HG03159 (cell line): ENCODE measurements at regions not wholly inside any gene's neighbourhood (a gene's known extent, or its start where the extent isn't known, plus 50 kb on each side); places are given as distances from the start of the nearest gene placed in this dataset.
"Not testable (repeated sequence)": the region's sequence is repeated elsewhere in the genome, so short reads cannot be mapped to it uniquely, and the experiment has no call there.

Source experiments
- ATAC-seq: cut with Tn5 transposase; IDR thresholded peaks from one replicate; pipeline ENCODE4 v1.9.1; 2021; ENCODE audit warnings: mild to moderate bottlenecking, moderate library complexity; ENCODE audit not compliant: unreplicated experiment

DNA sequence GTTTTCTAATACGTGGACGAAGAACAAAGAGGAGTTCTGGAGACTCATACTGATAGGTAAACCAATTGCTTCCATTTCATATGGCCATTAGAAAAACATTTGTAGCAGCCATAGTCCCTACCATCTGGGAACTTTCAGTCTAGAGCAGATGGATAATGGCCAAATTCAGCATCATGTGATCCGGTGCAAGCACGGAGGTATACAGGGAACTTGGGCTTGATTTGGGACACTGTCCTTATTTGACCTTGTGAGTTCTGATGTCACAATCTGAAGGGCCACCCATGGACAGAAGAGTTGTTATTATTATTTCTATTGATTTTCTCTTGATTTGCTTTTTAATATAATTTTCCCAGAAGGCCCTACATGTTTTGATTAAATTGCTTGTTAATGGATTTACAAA, 154.6 kb upstream of the ZNF267 start:
- ATAC-seq: no peak

DNA sequence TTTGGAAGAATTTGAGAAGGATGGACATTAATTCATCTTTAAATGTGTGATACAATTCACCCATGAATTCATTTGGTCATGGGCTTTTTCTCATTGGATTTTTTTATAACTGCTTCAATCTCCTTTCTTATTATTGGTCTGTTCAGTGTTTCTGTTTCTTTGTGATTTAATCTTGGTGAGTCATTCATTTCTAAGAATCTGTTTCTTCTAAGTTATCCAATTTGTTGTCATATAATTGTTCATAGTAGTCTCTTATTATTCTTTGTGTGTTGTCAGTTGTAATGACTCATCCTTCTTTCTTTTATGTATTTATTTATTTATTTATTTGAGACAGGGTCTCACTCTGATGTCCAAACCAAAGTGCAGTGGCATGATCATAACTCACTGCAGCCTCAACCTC, 146.1 kb upstream of the ZNF267 start:
- ATAC-seq: no peak

- no peak for ATAC-seq
Measured at GRCh38 chr16:31734265-31734664, 139.3 kb upstream of the ZNF267 start.

DNA sequence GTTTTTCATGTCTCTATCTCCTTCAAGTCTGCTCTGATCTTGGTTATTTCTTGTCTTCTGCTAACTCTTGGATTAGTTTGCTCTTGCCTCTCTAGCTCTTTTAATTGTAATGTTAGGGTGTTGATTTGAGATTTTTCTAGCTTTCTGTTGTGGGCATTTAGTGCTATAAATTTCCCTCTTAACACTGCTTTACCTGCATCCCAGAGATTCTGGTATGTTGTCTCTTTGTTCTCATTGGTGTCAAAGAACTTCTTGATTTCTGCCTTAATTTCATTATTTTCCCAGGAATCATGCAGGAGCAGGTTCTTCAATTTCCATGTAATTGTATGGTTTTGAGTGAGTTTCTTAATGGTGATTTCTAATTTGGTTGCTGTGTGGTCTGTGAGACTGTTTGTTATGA, 128.5 kb upstream of the ZNF267 start:
- not testable (repeated sequence) for ATAC-seq

GRCh38 chr16:31745900-31746299, 127.7 kb upstream of the ZNF267 start:
- no peak for ATAC-seq

DNA sequence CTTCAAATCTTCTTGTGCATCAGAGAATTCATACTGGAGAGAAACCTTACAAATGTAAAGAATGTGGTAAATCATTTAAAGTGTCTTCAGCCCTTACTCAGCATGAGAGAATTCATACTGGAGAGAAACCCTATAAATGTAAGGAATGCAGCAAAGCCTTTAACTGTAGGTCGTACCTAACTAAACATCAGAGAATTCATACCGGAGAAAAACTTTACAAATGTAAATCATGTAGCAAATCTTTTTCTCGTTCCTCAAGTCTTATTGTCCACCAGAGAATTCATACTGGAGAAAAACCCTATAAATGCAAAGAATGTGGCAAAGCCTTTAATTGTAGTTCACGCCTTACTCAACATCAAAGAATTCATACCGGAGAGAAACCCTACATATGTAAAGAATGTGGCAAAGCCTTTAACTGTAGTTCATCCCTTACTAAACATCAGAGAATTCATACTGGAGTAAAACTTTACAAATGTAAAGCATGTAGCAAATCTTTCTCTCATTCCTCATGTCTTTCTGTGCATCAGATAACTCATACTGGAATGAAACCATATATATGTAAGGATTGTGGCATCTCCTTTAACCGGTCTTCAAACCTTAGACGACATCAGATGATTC, 118.5 kb upstream of the ZNF267 start:
- no peak for ATAC-seq

DNA sequence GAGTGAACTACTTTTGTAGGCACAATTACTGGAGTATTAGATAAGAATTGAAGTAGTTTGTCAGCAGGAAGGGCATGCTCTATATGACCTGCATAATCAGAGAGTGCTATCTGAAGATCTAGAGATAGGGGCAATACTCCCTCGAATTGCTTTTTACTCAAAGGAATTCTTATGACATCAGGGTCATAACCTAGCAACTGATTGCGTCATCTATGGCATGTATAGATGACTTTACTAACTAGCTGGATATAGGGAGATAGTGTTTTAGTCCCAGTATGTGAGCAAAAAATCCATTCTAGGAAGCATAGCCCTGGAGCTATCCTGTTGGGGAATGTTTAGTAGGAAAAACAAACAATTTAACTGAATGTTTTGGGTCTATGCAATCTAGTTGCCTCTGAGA, 109.5 kb upstream of the ZNF267 start:
- ATAC-seq: no peak

DNA sequence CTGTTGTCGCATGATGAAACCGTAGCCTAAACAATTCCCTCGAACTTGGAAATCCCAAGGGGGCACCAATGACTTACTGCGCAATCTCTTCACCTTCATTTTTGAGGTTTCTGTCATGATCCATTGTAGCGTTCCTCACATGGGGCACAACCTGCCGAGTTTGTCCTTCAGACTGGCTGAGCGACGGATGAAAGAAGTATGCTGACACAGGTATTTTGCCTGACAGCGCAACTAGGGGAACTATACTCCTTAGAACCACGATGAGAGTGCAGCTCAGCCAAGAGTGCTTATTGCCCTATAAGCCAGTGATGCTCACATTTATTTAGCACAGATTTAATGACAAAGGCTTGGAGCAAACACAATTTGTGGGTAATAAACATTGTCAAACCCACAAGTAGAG, 106.3 kb upstream of the ZNF267 start:
- ATAC-seq: no peak

- no peak for ATAC-seq
Measured at GRCh38 chr16:31780342-31780741, 93.3 kb upstream of the ZNF267 start.

DNA sequence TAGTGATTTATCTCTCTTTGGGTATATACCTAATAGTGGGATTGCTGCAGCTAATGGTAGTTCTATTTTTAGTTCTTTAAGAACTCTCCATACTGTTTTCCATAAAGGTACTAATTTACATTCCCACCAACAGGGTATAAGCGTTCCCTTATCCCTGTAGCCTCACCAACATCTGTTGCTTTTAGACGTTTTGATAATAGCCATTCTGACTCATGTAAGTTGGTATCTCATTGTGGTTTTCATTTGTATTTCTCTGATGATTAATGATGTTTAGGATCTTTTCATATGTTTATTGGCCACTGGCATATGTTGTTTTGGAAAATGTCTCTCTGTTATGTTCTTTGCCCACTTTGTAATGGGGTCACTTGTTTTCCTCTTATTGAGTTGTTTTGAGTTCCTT, 88.5 kb upstream of the ZNF267 start:
- ATAC-seq: no peak

GRCh38 chr16:31807086-31807485, 66.5 kb upstream of the ZNF267 start:
- ATAC-seq: no peak

- ATAC-seq: no peak
Measured at GRCh38 chr16:31810863-31811262, 62.7 kb upstream of the ZNF267 start.

DNA sequence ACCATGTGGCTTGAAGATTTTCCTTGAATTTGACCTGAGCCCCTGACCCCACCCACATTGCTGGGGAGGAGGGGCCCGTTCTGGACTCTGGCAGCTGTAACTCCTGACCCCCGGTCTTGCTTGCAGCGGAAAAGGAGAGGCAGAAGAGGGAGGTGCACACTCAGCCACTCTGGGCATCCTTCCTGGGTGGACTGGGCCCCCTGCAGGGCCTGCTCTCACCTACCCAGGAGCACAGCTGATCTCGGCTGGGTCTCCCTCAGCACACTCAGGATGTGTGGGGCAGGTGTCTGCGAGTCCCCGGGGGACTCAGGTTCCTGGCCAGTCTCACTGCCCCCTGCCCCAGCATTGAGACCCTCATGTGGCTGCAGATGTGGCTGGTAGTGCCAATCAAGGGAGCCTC, 57.5 kb upstream of the ZNF267 start:
- ATAC-seq: not testable (repeated sequence)

DNA sequence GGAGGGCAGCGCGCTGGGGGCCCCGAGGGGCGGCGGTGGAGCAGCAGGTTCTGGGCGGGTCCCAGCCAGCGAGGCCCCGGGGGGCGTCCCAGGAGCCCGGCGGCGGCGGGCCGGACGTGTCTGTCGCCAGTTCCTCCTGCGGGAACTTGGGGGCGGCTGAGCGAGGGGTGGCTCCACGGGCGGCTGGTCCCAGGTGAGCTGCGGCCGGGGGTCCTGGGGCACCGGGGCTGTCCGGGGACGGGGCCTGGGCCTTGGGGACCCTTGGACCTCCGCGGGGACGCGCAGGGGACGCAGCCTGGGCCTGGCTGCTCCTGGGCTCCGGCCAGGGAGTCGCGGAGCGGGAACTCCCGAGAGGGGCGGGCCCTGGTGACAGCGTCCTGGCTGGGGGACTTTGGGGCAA, 54.2 kb upstream of the ZNF267 start:
- ATAC-seq: no peak

- no peak for ATAC-seq
Measured at GRCh38 chr16:31819948-31820347, 53.7 kb upstream of the ZNF267 start.
